Breast epithelium (tissue), 4 donors: ENCODE measurements at regions not wholly inside any gene's neighbourhood (a gene's known extent, or its start where the extent isn't known, plus 50 kb on each side); places are given as distances from the start of the nearest gene placed in this dataset.
"Not testable (repeated sequence)": the region's sequence is repeated elsewhere in the genome, so short reads cannot be mapped to it uniquely, and the experiment has no call there.

ENCODE experiments used
- DNase-seq, 2 donors: peaks; one replicate each; pipeline ENCODE4 v3.0.0-alpha.2; 2019; ENCODE audit warnings: low spot score in 2 of 2
- H3K27ac ChIP-seq, 2 donors: fragments of 200-600 bp; sonication (generic) in 1 of 2; one replicate each; pipeline ENCODE4 v1.5.1; 2016 to 2019; ENCODE audit warnings: mild to moderate bottlenecking in 1 of 2
- H3K27me3 ChIP-seq, 2 donors: fragments of 200-600 bp; sonication (generic) in 1 of 2; one replicate each; pipeline versions ENCODE4 v1.5.1 to v1.6.0; 2017 to 2019; ENCODE audit warnings: control low read depth in 1 of 2, mild to moderate bottlenecking in 1 of 2
- H3K36me3 ChIP-seq: fragments of 200-600 bp; one replicate; pipeline ENCODE4 v1.5.1; 2019
- H3K4me1 ChIP-seq, 2 donors: fragments of 200-600 bp; sonication (generic); one replicate each; pipeline ENCODE4 v1.5.1; 2016 to 2019; ENCODE audit warnings: control low read depth in 1 of 2
- H3K4me3 ChIP-seq, 3 donors: fragments of 200-600 bp; sonication (generic); 1 replicate in 2 of 3; 2 replicates in 1 of 3; pipeline ENCODE4 v1.5.1; 2016 to 2019; ENCODE audit warnings: mild to moderate bottlenecking in 3 of 3, moderate library complexity in 2 of 3
- H3K9me3 ChIP-seq, 2 donors: fragments of 200-600 bp; sonication (generic) in 1 of 2; one replicate each; pipeline ENCODE4 v1.5.1; 2016 to 2019; ENCODE audit warnings: control low read depth in 1 of 2
- POLR2A ChIP-seq: fragments of 450-650 bp; IDR thresholded peaks from one replicate; pipeline ENCODE4 v1.6.1; 2016; ENCODE audit warnings: antibody characterized with exemption, mild to moderate bottlenecking, moderate library complexity
- POLR2AphosphoS5 ChIP-seq, 3 donors: sonication (generic); formaldehyde crosslinking; IDR thresholded peaks; one replicate each; pipeline ENCODE4 v1.6.1; 2017; ENCODE audit warnings: antibody characterized with exemption in 3 of 3
- intact Hi-C: fragments of 100-400 bp; cut with DNase I; formaldehyde crosslinking; loops from one replicate; pipeline ENCODE4 v1.15.1; 2023; ENCODE audit warnings: low total_unique reads
- TF ChIP-seq, protein P1 (sequence below), 3 donors: fragments of 450-650 bp; IDR thresholded peaks; one replicate each; pipeline ENCODE4 v1.5.1; 2016 to 2017; ENCODE audit warnings: antibody characterized with exemption in 3 of 3, mild to moderate bottlenecking in 3 of 3, moderate library complexity in 3 of 3

DNA sequence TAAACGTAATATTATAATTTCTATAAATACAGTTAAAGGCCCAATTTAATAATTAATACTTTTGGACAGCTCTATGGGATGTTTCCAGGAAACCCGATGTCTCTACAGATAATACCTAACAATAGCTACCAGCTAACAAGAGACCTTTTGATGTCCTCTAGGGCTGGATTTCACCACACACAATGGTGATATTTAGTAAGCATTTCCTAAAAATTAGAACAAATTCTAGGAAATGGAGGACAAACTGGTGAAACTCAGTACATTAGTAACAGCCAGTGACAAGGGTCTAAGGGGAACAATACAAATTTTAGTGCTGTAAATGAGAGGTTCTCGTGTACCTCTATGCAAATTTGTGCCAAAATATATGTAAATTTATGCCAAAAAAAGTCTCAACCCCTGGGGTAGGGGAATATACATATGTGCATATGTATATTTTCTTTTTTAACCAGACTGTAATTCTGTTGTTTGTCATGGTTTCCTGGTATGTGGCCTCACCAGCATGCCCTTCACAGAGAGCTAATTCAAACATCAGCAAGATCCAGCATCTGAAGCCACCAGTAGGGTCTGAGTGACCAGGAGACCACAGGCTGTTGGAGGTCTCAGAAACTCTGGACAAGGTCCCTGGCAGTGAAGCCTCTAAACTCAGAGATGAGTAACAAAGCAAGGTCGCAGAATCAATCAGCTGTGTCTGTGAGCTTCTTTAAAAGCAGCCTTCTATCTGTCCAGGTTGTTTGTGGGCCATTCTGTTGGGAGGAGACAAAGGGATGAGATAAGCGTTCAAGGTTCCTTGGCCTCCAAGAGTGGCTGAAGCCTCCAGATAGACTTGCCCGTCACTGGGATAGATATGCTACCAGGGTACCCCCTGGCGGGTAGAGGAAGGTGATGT lies 235.1 kb upstream of the RREB1 start:
- DNase-seq = no peak
- intact Hi-C loops = no loop called here
- TF ChIP-seq, protein P1, sequence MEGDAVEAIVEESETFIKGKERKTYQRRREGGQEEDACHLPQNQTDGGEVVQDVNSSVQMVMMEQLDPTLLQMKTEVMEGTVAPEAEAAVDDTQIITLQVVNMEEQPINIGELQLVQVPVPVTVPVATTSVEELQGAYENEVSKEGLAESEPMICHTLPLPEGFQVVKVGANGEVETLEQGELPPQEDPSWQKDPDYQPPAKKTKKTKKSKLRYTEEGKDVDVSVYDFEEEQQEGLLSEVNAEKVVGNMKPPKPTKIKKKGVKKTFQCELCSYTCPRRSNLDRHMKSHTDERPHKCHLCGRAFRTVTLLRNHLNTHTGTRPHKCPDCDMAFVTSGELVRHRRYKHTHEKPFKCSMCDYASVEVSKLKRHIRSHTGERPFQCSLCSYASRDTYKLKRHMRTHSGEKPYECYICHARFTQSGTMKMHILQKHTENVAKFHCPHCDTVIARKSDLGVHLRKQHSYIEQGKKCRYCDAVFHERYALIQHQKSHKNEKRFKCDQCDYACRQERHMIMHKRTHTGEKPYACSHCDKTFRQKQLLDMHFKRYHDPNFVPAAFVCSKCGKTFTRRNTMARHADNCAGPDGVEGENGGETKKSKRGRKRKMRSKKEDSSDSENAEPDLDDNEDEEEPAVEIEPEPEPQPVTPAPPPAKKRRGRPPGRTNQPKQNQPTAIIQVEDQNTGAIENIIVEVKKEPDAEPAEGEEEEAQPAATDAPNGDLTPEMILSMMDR (IDR thresholded peaks at IDR 0.05) = no peak
- no peak for TF ChIP-seq POLR2AphosphoS5 (IDR thresholded peaks at IDR 0.05)
- no peaks in the 10 kb centered on the region for H3K36me3 ChIP-seq
- H3K9me3 ChIP-seq = no peaks in the 10 kb centered on the region
- no peaks in the 10 kb centered on the region for H3K27me3 ChIP-seq
- no peak overlapping the region for H3K27ac ChIP-seq
- no peak overlapping the region for H3K4me3 ChIP-seq
- no peaks in the 10 kb centered on the region for H3K4me1 ChIP-seq

DNA sequence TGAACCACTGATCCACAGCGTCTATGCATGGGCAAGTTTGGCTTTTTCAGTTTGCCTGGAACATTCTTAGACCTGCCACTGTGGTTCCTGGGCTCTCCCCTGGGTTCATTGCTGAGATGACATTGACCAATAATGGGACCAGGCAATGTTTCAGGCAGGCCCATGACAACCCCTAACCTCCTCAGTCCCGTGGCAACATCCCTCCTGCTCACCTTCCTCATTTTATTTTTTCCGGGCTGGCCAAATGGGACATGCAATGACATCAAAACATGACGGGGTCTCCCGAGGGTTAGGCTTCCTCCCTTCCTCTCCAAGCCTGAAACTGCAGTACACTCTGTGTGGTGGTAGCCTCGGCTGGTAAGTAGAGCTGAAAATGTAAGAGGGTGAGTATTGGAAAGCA lies 234.0 kb upstream of the RREB1 start:
- Histone ChIP-seq H3K4me3 (no peak overlapping the region), H3K4me1 (no peaks in the 10 kb centered on the region), H3K36me3 (no peaks in the 10 kb centered on the region), H3K27ac (no peak overlapping the region), H3K9me3 (no peaks in the 10 kb centered on the region), H3K27me3 (no peaks in the 10 kb centered on the region)
- no peak for DNase-seq
- TF ChIP-seq POLR2A (no peak), POLR2AphosphoS5 (IDR thresholded peaks at IDR 0.05) (no peak)
- TF ChIP-seq, protein P1 (IDR thresholded peaks at IDR 0.05) = no peak
- intact Hi-C loops = no loop called here

DNA sequence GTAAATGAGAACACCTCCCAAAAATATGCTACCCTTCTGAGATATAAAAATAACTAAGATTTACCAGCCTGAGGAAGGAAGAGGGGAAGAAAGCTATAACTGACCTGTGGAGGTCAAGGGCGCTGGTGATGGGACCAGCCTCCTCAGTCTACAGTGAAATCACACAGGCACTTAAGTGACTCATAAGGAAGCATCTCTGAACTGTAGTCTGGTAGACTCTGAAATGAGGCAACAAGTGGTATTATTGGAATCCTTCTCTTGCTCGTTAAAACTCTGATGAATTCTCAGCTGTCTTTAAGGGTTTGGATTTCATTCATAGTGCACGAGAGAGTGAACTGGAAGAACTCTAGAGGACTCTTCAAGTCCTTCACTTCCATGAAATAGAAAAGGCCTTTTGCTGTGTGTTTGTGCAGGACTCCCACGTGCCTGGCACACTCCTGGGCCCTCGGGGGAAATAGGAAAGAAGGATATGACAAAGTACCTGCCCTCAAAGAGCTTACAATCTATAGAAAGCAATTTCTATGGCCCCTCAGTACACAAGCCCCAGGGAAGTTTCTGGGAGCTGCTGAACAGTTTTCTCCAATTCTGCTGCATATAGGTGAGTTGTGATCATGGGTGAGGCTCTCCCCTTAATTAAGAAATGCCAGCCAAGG lies 231.8 kb upstream of the RREB1 start:
- TF ChIP-seq, protein P1 (IDR thresholded peaks at IDR 0.05) = no peak
- TF ChIP-seq POLR2A = no peak
- no peak for TF ChIP-seq POLR2AphosphoS5 (IDR thresholded peaks at IDR 0.05)
- Histone ChIP-seq H3K27me3 (no peaks in the 10 kb centered on the region), H3K9me3 (no peaks in the 10 kb centered on the region), H3K36me3 (no peaks in the 10 kb centered on the region), H3K4me3 (no peak overlapping the region), H3K4me1 (no peaks in the 10 kb centered on the region), H3K27ac (no peak overlapping the region)
- intact Hi-C loops = loop anchor here (5.0 kb wide), 1 partner anchor 686 kb away; no protein-coding TSS in a partner anchor
- DNase-seq = no peak

DNA sequence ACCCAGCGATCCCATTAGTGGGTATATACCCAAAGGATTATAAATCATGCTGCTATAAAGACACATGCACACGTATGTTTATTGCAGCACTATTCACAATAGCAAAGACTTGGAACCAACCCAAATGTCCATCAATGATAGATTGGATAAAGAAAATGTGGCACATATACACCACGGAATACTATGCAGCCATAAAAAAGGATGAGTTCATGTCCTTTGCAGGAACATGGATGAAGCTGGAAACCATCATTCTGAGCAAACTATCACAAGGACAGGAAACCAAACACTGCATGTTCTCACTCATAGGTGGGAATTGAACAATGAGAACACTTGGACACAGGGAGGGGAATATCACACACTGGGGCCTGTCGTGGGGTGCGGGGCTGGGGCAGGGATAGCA lies 230.0 kb upstream of the RREB1 start:
- H3K4me3 ChIP-seq, H3K27ac ChIP-seq, H3K4me1 ChIP-seq, H3K9me3 ChIP-seq, DNase-seq, H3K36me3 ChIP-seq, H3K27me3 ChIP-seq: not testable (repeated sequence)
- intact Hi-C loops = loop anchor here (5.0 kb wide), 1 partner anchor 685 kb away; no protein-coding TSS in a partner anchor

DNA sequence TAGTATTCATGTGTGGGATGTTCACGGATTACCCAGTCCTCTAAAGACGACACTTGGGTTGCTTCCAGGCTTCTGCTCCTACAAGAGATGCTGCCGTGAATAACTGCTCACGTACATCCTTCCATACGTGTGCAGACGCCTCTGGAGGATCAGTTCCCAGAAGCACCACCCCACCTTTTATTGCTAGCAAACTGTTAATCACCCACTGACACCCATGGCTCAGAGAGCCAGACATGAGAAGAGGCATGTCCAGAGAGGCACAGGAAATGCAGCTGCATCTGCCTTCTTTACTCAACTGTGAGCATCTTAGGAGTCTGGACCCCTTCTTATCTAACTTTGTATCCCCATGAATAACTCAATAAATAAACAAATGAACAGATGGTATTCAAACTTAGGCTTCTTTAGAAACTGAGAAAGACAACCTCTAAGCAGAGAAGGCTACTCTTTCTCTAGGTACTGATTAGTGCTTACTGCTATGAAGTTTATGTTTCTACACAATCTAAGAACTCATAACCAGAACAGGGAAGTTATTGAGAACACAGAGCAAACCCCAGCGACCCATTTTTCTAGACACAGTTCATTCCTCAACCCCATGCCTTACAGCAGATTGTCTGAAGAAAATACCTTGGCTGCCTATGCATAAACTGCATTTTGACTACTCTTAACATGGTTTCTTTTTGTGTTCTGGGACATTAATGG lies 228.7 kb upstream of the RREB1 start:
- H3K27ac ChIP-seq = peak overlapping the region; percentile 9 to 26
- intact Hi-C loops = loop anchor here (5.0 kb wide), 1 partner anchor 683 kb away; no protein-coding TSS in a partner anchor
- H3K9me3 ChIP-seq = no peaks in the 10 kb centered on the region
- no peaks in the 10 kb centered on the region for H3K36me3 ChIP-seq
- no peaks in the 10 kb centered on the region for H3K27me3 ChIP-seq
- TF ChIP-seq, protein P1 (IDR thresholded peaks at IDR 0.05) = no peak
- TF ChIP-seq POLR2A (no peak), POLR2AphosphoS5 (IDR thresholded peaks at IDR 0.05) (no peak)
- H3K4me3 ChIP-seq = no peak overlapping the region
- no peaks in the 10 kb centered on the region for H3K4me1 ChIP-seq
- no peak for DNase-seq
